Loucy (cell line): ENCODE measurements at regions not wholly inside any gene's neighbourhood (a gene's known extent, or its start where the extent isn't known, plus 50 kb on each side); places are given as distances from the start of the nearest gene placed in this dataset.

ENCODE experiments used
- H2AFZ ChIP-seq: fragments of 200-600 bp; sonication (generic); 2 replicates; pipeline ENCODE4 v1.6.0; 2016; ENCODE audit warnings: antibody characterized with exemption, mild to moderate bottlenecking, low read length, moderate library complexity
- H3F3A ChIP-seq: fragments of 200-600 bp; 2 replicates; pipeline ENCODE4 v1.6.0; 2016; ENCODE audit warnings: antibody characterized with exemption, low read depth, mild to moderate bottlenecking
- H3K27me3 ChIP-seq: fragments of 200-600 bp; sonication (generic); 2 replicates; pipeline ENCODE4 v1.6.1; 2014; ENCODE audit warnings: low read length, mild to moderate bottlenecking; ENCODE audit not compliant: insufficient read depth, poor library complexity, severe bottlenecking
- H3K36me3 ChIP-seq: fragments of 200-600 bp; sonication (generic); 2 replicates; pipeline ENCODE4 v1.6.1; 2016; ENCODE audit warnings: low read length; ENCODE audit not compliant: insufficient read depth
- H3K4me1 ChIP-seq: fragments of 200-600 bp; sonication (generic); 2 replicates; pipeline ENCODE4 v1.5.1; 2014; ENCODE audit warnings: low read length, mild to moderate bottlenecking; ENCODE audit not compliant: insufficient read depth, poor library complexity, severe bottlenecking
- H3K4me2 ChIP-seq: fragments of 200-600 bp; sonication (generic); 2 replicates; pipeline ENCODE4 v1.6.0; 2014; ENCODE audit warnings: antibody characterized with exemption, low read length, low read depth, mild to moderate bottlenecking; ENCODE audit not compliant: poor library complexity, severe bottlenecking
- H3K4me3 ChIP-seq: fragments of 200-600 bp; sonication (generic); 2 replicates; pipeline ENCODE4 v1.5.1; 2014; ENCODE audit warnings: low read length, mild to moderate bottlenecking, mixed read lengths; ENCODE audit not compliant: poor library complexity, severe bottlenecking
- H3K79me2 ChIP-seq: fragments of 200-600 bp; sonication (generic); 2 replicates; pipeline ENCODE4 v1.6.1; 2014; ENCODE audit warnings: low read length; ENCODE audit not compliant: insufficient read depth
- H3K9ac ChIP-seq: fragments of 200-600 bp; sonication (generic); 2 replicates; pipeline ENCODE4 v1.6.0; 2014; ENCODE audit warnings: mild to moderate bottlenecking, low read depth, low read length, moderate library complexity; ENCODE audit not compliant: poor library complexity, severe bottlenecking
- H3K9me2 ChIP-seq: fragments of 200-600 bp; sonication (generic); replicated peaks from 2 replicates; pipeline ENCODE4 v1.6.1; 2016; ENCODE audit warnings: low read depth, low read length, mixed read lengths
- H3K9me3 ChIP-seq: fragments of 200-600 bp; sonication (generic); 2 replicates; pipeline ENCODE4 v1.6.1; 2014; ENCODE audit warnings: mild to moderate bottlenecking, antibody characterized with exemption, low read length, low read depth; ENCODE audit not compliant: insufficient read depth
- H4K20me1 ChIP-seq: fragments of 200-600 bp; sonication (generic); 2 replicates; pipeline ENCODE4 v1.6.0; 2014; ENCODE audit warnings: antibody characterized with exemption, low read length, mild to moderate bottlenecking; ENCODE audit not compliant: insufficient read depth, poor library complexity, severe bottlenecking
- EZH2phosphoT487 ChIP-seq: fragments of 200-600 bp; IDR thresholded peaks from 2 replicates; pipeline ENCODE4 v1.6.1; 2018; ENCODE audit warnings: antibody characterized with exemption, mild to moderate bottlenecking, moderate library complexity, borderline replicate concordance
- TF ChIP-seq, protein P1 (sequence below): fragments of 200-600 bp; sonication (generic); conservative IDR thresholded peaks from 2 replicates; pipeline ENCODE4 v1.5.1; 2014; ENCODE audit warnings: mild to moderate bottlenecking, antibody characterized with exemption, low read length

DNA sequence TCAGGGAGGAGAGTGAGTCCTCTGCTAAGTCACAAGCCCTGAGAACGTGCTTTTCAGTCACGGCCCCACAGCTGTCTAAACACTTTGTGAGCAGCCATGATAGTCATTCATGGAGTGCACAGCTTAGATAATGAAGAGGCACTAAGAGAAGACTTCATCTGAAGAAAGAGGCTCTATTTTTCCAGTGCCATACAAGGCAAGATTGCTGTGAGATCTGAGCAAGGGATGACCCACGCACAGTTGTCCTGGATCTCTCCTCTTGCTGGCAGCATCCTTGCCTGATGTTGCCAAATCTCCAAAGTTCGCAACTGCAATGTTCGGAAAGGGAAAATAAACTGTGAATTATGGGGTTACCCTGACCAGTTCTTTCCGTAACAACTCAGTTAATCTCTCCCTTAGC is 418.7 kb downstream of the MEIS1 start:
- no peaks in the 10 kb centered on the region for H3K9me3 ChIP-seq
- no peaks in the 10 kb centered on the region for H3K9me2 ChIP-seq
- no peaks in the 10 kb centered on the region for H3K4me1 ChIP-seq
- no peaks in the 10 kb centered on the region for H3K27me3 ChIP-seq
- H3K4me3 ChIP-seq: no peak overlapping the region
- TF ChIP-seq, protein P1, sequence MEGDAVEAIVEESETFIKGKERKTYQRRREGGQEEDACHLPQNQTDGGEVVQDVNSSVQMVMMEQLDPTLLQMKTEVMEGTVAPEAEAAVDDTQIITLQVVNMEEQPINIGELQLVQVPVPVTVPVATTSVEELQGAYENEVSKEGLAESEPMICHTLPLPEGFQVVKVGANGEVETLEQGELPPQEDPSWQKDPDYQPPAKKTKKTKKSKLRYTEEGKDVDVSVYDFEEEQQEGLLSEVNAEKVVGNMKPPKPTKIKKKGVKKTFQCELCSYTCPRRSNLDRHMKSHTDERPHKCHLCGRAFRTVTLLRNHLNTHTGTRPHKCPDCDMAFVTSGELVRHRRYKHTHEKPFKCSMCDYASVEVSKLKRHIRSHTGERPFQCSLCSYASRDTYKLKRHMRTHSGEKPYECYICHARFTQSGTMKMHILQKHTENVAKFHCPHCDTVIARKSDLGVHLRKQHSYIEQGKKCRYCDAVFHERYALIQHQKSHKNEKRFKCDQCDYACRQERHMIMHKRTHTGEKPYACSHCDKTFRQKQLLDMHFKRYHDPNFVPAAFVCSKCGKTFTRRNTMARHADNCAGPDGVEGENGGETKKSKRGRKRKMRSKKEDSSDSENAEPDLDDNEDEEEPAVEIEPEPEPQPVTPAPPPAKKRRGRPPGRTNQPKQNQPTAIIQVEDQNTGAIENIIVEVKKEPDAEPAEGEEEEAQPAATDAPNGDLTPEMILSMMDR: no peak
- no peak for TF ChIP-seq EZH2phosphoT487
- H3K4me2 ChIP-seq: no peak overlapping the region
- H4K20me1 ChIP-seq: no peaks in the 10 kb centered on the region
- H3K9ac ChIP-seq: no peak overlapping the region
- no peaks in the 10 kb centered on the region for H3K79me2 ChIP-seq
- no peaks in the 10 kb centered on the region for H3K36me3 ChIP-seq
- H2AFZ ChIP-seq: no peak overlapping the region
- no peaks in the 10 kb centered on the region for H3F3A ChIP-seq

DNA sequence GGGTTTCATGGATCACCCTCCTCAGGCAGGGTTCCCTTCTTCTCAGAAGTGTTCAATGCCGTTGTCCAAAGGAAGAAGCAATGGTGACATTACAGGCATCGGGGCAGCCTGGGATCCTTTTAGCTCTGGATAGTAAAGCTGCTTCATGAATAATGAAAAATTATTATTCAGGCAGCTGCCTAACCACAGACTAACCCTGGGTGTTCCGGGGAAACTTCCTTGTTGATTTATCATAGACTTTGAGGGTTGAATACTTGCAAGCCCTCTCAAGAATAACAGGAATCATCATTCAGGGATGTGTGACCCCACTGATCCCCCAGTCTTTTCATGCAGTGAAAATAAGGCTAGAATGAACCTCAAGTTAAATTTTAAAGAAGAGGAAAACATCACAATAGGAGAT is 419.4 kb downstream of the MEIS1 start:
- H3K4me3 ChIP-seq: no peak overlapping the region
- no peaks in the 10 kb centered on the region for H3K27me3 ChIP-seq
- H3K9me3 ChIP-seq: no peaks in the 10 kb centered on the region
- H3F3A ChIP-seq: no peaks in the 10 kb centered on the region
- H4K20me1 ChIP-seq: no peaks in the 10 kb centered on the region
- H3K79me2 ChIP-seq: no peaks in the 10 kb centered on the region
- no peak overlapping the region for H3K4me2 ChIP-seq
- no peak for TF ChIP-seq EZH2phosphoT487
- TF ChIP-seq, protein P1: no peak
- no peaks in the 10 kb centered on the region for H3K36me3 ChIP-seq
- no peaks in the 10 kb centered on the region for H3K9me2 ChIP-seq
- no peak overlapping the region for H2AFZ ChIP-seq
- H3K9ac ChIP-seq: no peak overlapping the region
- no peaks in the 10 kb centered on the region for H3K4me1 ChIP-seq

DNA sequence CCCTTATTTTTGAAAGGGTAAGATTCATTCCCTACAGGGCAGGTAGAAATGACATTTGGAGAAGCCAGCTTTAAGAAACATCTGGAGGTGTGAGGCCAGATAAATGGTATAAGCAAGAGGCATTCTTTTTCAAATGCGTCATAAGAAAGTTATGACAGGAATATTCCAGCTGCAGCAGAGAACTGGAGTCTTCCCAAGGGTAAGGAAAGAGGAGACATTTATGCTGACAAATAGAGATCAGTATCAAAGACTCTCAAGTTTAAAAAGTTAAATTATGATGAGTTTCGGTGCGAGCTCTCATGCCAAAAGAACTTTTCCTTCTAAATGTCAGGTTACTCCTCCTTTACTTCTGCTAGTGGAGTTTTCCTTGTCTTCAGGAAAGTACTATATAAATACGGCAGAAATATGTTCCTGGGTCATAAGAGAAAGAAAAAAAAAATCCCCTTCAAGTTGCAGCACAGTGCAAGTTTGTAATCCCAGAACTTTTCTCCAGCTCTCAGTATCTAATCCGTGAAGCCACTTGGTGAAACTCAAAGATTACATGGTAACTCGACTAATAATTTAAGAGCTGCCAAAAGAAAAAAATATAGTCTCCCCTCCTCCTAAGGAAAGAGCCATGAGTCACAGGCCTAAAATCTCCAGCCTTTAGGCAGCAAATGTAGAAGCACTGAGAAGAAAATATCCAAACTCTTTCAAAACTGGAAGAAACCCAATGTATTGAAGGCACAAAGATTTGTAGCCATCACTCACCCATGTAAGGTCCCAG is 428.1 kb downstream of the MEIS1 start:
- H3K4me2 ChIP-seq: no peak overlapping the region
- no peaks in the 10 kb centered on the region for H3F3A ChIP-seq
- no peaks in the 10 kb centered on the region for H3K27me3 ChIP-seq
- H3K36me3 ChIP-seq: no peaks in the 10 kb centered on the region
- no peaks in the 10 kb centered on the region for H3K4me1 ChIP-seq
- H3K4me3 ChIP-seq: no peak overlapping the region
- H3K9ac ChIP-seq: no peak overlapping the region
- no peaks in the 10 kb centered on the region for H4K20me1 ChIP-seq
- H2AFZ ChIP-seq: no peak overlapping the region
- no peaks in the 10 kb centered on the region for H3K9me2 ChIP-seq
- TF ChIP-seq, protein P1: no peak
- no peak for TF ChIP-seq EZH2phosphoT487
- no peaks in the 10 kb centered on the region for H3K79me2 ChIP-seq
- no peaks in the 10 kb centered on the region for H3K9me3 ChIP-seq
